ENCODE measurements at regions not wholly inside any gene's neighbourhood (a gene's known extent, or its start where the extent isn't known, plus 50 kb on each side); places are given as distances from the start of the nearest gene placed in this dataset.

DNA sequence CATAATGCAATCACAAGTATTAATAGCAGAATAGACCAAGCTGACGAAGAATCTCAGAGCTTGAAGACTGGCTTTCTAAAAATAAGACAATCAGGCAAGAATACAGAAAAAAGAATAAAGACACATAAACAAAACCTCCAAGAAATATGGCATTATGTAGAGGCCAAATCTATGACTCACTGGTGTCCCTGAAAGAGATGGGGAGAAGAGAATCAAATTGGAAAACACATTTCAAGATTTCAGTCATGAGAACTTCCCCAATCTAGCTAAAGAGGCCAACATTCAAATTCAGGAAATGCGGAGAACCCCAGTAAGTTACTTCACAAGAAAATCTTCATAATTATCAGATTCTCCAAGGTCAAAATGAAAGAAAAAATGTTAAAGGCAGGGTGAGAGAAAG lies 69.0 kb upstream of the PDE7B start:
- Mint-ChIP-seq H3K9me3 (peaks cover 22% of the 10 kb centered on the region), H3K36me3 (ENCODE audit: low read depth) (no peaks in the 10 kb centered on the region), H3K4me1 (peaks cover 12% of the 10 kb centered on the region), H3K27ac (no peak overlapping the region), H3K27me3 (peaks cover 3% of the 10 kb centered on the region), H3K4me3 (no peak overlapping the region)
- intact Hi-C loops (cut with micrococcal nuclease) = no loop called here
- no peak for DNase-seq

DNA sequence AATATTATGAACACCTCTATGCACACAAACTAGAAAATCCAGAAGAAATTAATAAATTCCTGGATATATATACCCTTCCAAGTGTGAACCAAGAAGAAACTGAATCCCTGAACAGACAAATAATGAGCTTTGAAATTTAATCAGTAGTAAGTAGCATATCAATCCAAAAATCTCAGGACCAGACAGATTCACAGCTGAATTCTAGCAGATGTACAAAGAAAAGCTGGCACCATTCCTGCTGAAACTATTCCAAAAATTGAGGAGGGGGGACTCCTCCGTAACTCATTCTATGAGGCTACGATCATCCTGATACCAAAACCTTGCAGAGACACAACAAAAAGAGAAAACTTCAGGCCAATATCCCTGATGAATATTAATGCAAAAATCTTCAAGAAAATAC lies 67.0 kb upstream of the PDE7B start:
- H3K27ac Mint-ChIP-seq = no peak overlapping the region
- no peak for DNase-seq
- intact Hi-C loops (cut with micrococcal nuclease) = no loop called here
- H3K4me3 Mint-ChIP-seq = no peak overlapping the region
- no peaks in the 10 kb centered on the region for H3K36me3 Mint-ChIP-seq (ENCODE audit: low read depth)
- H3K9me3 Mint-ChIP-seq = peaks cover 18% of the 10 kb centered on the region
- H3K4me1 Mint-ChIP-seq = peaks cover 12% of the 10 kb centered on the region
- H3K27me3 Mint-ChIP-seq = peaks cover 3% of the 10 kb centered on the region

DNA sequence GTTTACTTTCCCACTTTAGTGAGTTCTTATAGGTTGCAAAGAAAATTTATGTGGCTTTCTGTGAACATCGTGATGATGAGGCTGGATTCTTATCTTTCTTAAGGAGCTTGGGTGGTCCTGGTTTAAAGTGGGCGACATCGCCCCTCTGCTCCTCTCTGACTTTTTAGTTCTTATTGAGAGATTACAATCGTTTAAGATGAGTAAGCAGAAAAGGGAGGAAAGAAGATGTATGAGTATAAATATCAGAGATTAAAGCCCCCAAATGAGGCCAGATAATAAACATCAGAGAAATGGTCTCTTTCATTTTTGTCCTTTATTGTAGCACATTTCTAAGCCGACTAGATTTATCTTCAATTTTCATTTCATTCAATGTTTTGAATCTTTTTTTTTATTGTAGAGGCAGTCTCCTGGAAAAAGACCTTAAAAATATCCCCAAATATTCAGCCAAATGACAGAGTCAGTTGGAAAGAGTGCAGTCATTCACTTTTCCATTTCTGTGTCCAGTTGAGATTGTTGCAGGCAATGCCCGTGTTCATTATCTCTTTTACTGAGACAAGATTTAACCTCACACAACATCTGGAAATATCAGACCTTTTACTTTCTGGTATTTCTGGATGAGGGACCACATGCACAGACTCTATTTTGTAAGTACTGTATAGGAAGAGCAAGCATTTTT lies 62.0 kb upstream of the PDE7B start:
- peaks cover 3% of the 10 kb centered on the region for H3K4me1 Mint-ChIP-seq
- DNase-seq = no peak
- no peak overlapping the region for H3K4me3 Mint-ChIP-seq
- no peaks in the 10 kb centered on the region for H3K9me3 Mint-ChIP-seq
- intact Hi-C loops (cut with micrococcal nuclease) = no loop called here
- H3K27me3 Mint-ChIP-seq = peaks cover 2% of the 10 kb centered on the region
- no peak overlapping the region for H3K27ac Mint-ChIP-seq
- no peaks in the 10 kb centered on the region for H3K36me3 Mint-ChIP-seq (ENCODE audit: low read depth)

DNA sequence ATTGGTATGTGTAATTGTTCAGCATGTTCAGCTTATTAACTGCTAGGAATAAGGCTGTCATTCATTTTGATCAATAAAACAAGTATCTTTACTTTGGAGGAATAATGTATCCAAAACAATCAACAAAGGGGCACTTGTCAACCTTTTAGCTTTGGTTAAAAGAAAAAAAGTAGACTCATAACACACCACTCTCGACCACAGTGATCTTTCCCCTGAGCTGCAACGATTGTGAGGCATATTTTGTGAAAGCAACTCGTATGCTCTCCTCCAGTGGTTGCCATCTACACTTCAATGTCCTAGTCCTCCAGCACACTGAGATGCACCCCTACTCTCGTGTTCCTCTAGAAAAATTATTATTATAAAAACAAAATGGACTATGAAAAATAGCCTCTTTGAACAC lies 60.1 kb upstream of the PDE7B start:
- no peak overlapping the region for H3K4me3 Mint-ChIP-seq
- intact Hi-C loops (cut with micrococcal nuclease) = no loop called here
- H3K27me3 Mint-ChIP-seq = peaks cover 2% of the 10 kb centered on the region
- H3K27ac Mint-ChIP-seq = no peak overlapping the region
- no peaks in the 10 kb centered on the region for H3K9me3 Mint-ChIP-seq
- H3K4me1 Mint-ChIP-seq = peaks cover 3% of the 10 kb centered on the region
- DNase-seq = no peak
- no peaks in the 10 kb centered on the region for H3K36me3 Mint-ChIP-seq (ENCODE audit: low read depth)

DNA sequence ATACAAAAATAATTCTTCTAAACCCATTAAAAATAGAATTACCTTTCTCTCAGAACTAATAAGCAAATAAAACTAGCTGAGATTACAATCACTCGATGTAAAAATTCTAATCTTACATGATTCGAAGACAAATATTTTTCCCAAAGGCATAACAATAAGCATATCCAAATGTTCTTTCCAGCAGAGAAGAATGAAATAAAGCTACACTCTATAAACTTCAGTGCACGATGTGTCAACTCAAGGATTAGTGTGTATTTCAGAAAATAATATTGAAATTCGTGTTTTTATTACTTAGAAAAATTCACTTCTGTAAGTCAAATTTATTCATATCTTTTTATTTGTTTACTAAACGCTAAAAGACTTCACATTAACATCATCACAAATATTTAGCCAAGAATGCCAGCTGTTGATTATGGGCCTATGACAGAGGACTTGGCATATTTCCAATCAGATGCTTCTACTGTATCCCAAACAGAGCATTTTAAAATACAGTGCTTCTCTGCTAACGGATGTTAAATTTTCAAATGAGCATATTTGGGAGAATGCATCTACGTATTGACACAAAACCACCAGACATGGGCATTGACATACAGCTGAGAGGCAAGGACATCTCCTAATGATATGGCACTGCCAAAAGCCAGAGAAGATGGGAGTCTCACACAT lies 54.7 kb upstream of the PDE7B start:
- DNase-seq = no peak
- H3K4me3 Mint-ChIP-seq = no peak overlapping the region
- peaks cover 4% of the 10 kb centered on the region for H3K9me3 Mint-ChIP-seq
- peaks cover 8% of the 10 kb centered on the region for H3K4me1 Mint-ChIP-seq
- no peak overlapping the region for H3K27ac Mint-ChIP-seq
- intact Hi-C loops (cut with micrococcal nuclease) = no loop called here
- no peaks in the 10 kb centered on the region for H3K27me3 Mint-ChIP-seq
- no peaks in the 10 kb centered on the region for H3K36me3 Mint-ChIP-seq (ENCODE audit: low read depth)

DNA sequence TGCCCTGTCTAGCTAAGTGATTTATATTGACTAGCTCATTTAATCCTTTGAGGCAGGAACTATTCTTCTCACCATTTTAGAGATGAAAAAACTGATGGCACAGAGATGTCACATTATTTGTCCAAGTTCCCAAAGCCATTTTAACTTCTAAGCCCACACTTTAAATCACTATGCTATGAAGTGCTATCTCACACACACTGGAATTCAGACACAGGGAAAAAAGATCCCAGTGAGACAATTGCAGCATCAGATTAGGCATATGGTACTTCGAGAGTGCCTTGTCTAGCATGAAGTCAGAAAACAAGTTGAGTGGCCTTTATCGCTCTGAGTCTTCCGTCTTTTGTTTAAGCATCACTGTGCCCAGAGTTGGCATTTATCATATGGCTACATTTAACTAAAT lies 54.1 kb upstream of the PDE7B start:
- H3K27ac Mint-ChIP-seq = no peak overlapping the region
- no peak for DNase-seq
- H3K9me3 Mint-ChIP-seq = peaks cover 10% of the 10 kb centered on the region
- H3K4me3 Mint-ChIP-seq = no peak overlapping the region
- intact Hi-C loops (cut with micrococcal nuclease) = no loop called here
- H3K27me3 Mint-ChIP-seq = no peaks in the 10 kb centered on the region
- H3K4me1 Mint-ChIP-seq = peaks cover 8% of the 10 kb centered on the region
- H3K36me3 Mint-ChIP-seq (ENCODE audit: low read depth) = no peaks in the 10 kb centered on the region

DNA sequence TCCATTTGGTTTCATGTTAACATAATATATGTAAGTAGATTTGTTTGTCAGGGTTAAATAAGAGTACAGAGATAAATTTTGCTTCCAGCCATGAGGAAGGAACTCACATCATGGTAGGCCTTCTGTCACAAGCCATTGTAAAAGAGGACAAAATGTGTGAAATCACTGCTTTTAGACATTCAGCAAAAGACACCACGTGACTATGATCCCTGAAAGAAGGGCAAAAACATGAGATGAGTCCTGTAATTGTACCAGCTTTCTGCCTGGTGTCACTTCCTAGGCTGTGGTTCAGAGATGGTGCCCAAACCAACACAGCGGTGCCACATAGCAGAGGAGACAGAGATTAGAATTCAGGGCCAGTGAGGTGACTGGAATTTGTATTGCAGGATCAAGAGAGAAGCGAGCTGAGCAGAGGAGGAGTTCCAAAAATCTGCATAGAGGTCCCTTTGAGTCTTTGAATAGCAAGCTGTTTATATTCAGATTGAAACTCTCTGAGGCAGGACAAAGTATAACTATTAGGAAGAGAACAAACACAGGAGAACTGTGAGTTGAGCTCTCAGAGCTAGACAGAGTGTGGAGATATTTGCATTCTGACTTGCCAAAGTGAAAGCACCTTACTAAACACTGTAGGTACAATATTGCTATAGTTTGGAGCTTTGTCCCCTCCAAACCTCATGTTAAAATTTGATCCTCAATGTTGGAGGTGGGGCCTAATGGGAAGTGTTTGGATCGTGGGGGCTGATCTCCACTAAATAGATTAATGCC lies 52.6 kb upstream of the PDE7B start:
- no peak for DNase-seq
- intact Hi-C loops (cut with micrococcal nuclease) = no loop called here
- H3K4me3 Mint-ChIP-seq = no peak overlapping the region
- H3K27me3 Mint-ChIP-seq = no peaks in the 10 kb centered on the region
- no peak overlapping the region for H3K27ac Mint-ChIP-seq
- peaks cover 4% of the 10 kb centered on the region for H3K4me1 Mint-ChIP-seq
- H3K36me3 Mint-ChIP-seq (ENCODE audit: low read depth) = no peaks in the 10 kb centered on the region
- peaks cover 15% of the 10 kb centered on the region for H3K9me3 Mint-ChIP-seq
